HEK293 (cell line): ENCODE measurements at regions not wholly inside any gene's neighbourhood (a gene's known extent, or its start where the extent isn't known, plus 50 kb on each side); places are given as distances from the start of the nearest gene placed in this dataset.

Experiments
- CTCF ChIA-PET: fragments of 350-600 bp; formaldehyde crosslinking; extraction: SDS; loops from one replicate; lab custom pipeline; 2021; ENCODE audit warnings: antibody characterized with exemption; lab: Yijun Ruan, JAX
- POLR2A ChIA-PET: fragments of 300-600 bp; formaldehyde crosslinking; extraction: SDS; loops from one replicate; lab custom pipeline; 2020; ENCODE audit warnings: antibody characterized with exemption, inconsistent platforms; lab: Yijun Ruan, JAX
- H3K27ac ChIP-seq: fragments of 200-500 bp; sonication (Bioruptor generic); 2 replicates; pipeline ENCODE4 v1.5.1; 2014; ENCODE audit warnings: low read depth, low read length, control low read depth, inconsistent platforms; ENCODE audit errors: extremely low read depth
- H3K36me3 ChIP-seq, 2 experiments: fragments of 200-500 bp in 1 of 2; sonication (Bioruptor generic) in 1 of 2; 1 replicate in 1 of 2; 2 replicates in 1 of 2; pipeline ENCODE4 v1.5.1; 2014 to 2017; ENCODE audit warnings: inconsistent platforms in 2 of 2, low read length in 2 of 2; ENCODE audit not compliant: control insufficient read depth in 2 of 2, insufficient read depth in 1 of 2
- H3K4me1 ChIP-seq: fragments of 200-500 bp; sonication (Bioruptor generic); 2 replicates; pipeline ENCODE4 v1.5.1; 2014; ENCODE audit warnings: mild to moderate bottlenecking, low read length, inconsistent platforms; ENCODE audit not compliant: control insufficient read depth, insufficient read depth
- H3K4me3 ChIP-seq: 2 replicates; pipeline ENCODE4 v1.5.1; 2011; ENCODE audit warnings: low read depth, mild to moderate bottlenecking, control low read depth, low read length, moderate library complexity
- H3K9me3 ChIP-seq: fragments of 200-500 bp; sonication (Bioruptor generic); 2 replicates; pipeline ENCODE4 v1.5.1; 2014; ENCODE audit warnings: low read depth, low read length, inconsistent platforms; ENCODE audit not compliant: control insufficient read depth, insufficient read depth
- MEIS1 ChIP-seq: sonication (generic); formaldehyde crosslinking; IDR thresholded peaks from 2 replicates; pipeline ENCODE4 v1.8.1; 2022; ENCODE audit warnings: missing genetic modification reagents, mild to moderate bottlenecking, borderline replicate concordance
- OVOL3 ChIP-seq: fragments of 450-650 bp; formaldehyde crosslinking; IDR thresholded peaks from 2 replicates; pipeline ENCODE4 v1.5.1; 2016; ENCODE audit warnings: missing biosample characterization, missing genetic modification characterization
- SP3 ChIP-seq: fragments of 450-650 bp; formaldehyde crosslinking; IDR thresholded peaks from 2 replicates; pipeline ENCODE4 v1.5.1; 2016; ENCODE audit warnings: missing biosample characterization, missing genetic modification characterization
- YY1 ChIP-seq: fragments of 450-650 bp; formaldehyde crosslinking; IDR thresholded peaks from 2 replicates; pipeline ENCODE4 v1.5.1; 2018; ENCODE audit warnings: missing biosample characterization, missing genetic modification characterization
- ZBTB17 ChIP-seq: fragments of 450-650 bp; formaldehyde crosslinking; IDR thresholded peaks from 2 replicates; pipeline ENCODE4 v1.5.1; 2016; ENCODE audit warnings: missing biosample characterization, missing genetic modification characterization
- ZFP37 ChIP-seq: fragments of 450-650 bp; formaldehyde crosslinking; IDR thresholded peaks from 2 replicates; pipeline ENCODE4 v1.5.1; 2016; ENCODE audit warnings: missing biosample characterization, missing genetic modification characterization
- ZNF366 ChIP-seq: fragments of 450-650 bp; formaldehyde crosslinking; conservative IDR thresholded peaks from 2 replicates; pipeline ENCODE4 v1.5.1; 2016; ENCODE audit warnings: missing biosample characterization, missing genetic modification characterization
- ZNF37A ChIP-seq: fragments of 450-650 bp; IDR thresholded peaks from 2 replicates; pipeline ENCODE4 v1.5.1; 2018; ENCODE audit warnings: missing biosample characterization, missing genetic modification characterization
- ZNF394 ChIP-seq: fragments of 450-650 bp; formaldehyde crosslinking; IDR thresholded peaks from 2 replicates; pipeline ENCODE4 v1.5.1; 2016; ENCODE audit warnings: missing biosample characterization, missing genetic modification characterization, mild to moderate bottlenecking, moderate library complexity, borderline replicate concordance
- ZNF626 ChIP-seq: fragments of 450-650 bp; sonication (Bioruptor Pico); formaldehyde crosslinking; IDR thresholded peaks from 2 replicates; pipeline ENCODE4 v1.5.1; 2018; ENCODE audit warnings: missing biosample characterization, missing genetic modification characterization, inconsistent platforms
- TF ChIP-seq, protein P1 (sequence below): fragments of 450-650 bp; formaldehyde crosslinking; IDR thresholded peaks from 2 replicates; pipeline ENCODE4; 2016; ENCODE audit warnings: missing biosample characterization, missing genetic modification characterization
- TF ChIP-seq, protein P2 (sequence below): fragments of 450-650 bp; formaldehyde crosslinking; IDR thresholded peaks from 2 replicates; pipeline ENCODE4 v1.5.1; 2016; ENCODE audit warnings: missing biosample characterization, missing genetic modification characterization
- TF ChIP-seq, protein P3 (sequence below): fragments of 450-650 bp; formaldehyde crosslinking; IDR thresholded peaks from 2 replicates; pipeline ENCODE4 v1.5.1; 2016; ENCODE audit warnings: missing biosample characterization, missing genetic modification characterization, borderline replicate concordance
- TF ChIP-seq, protein P4 (sequence below): fragments of 450-650 bp; formaldehyde crosslinking; IDR thresholded peaks from 2 replicates; pipeline ENCODE4 v1.5.1; 2016; ENCODE audit warnings: missing biosample characterization, missing genetic modification characterization
- TF ChIP-seq, protein P5 (sequence below): fragments of 450-650 bp; IDR thresholded peaks from 2 replicates; pipeline ENCODE4 v1.5.1; 2018; ENCODE audit warnings: missing biosample characterization, mild to moderate bottlenecking, missing genetic modification characterization

DNA sequence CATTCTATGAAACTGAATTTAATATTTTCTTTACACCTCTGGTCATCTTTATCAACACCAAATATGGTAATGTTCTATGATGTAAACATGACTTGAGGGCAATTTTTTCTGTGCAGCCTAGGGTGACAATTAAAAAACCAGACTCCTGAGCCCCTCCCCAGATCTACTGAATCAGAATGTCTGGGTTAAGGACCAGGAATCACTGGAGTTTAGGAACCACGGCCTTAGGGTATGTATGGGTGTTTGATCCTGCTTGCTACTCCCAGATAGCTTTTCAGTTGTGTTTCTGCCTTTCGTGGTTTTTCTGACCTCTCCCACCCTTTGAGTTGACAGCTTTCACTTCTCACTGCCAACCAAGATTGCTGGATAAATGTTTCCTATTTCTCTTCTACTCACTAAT is 332.2 kb downstream of the DHX15 start:
- no peak overlapping the region for H3K27ac ChIP-seq
- no peak overlapping the region for H3K4me3 ChIP-seq
- CTCF ChIA-PET: no interaction called here
- POLR2A ChIA-PET: no interaction called here
- no peaks in the 10 kb centered on the region for H3K4me1 ChIP-seq
- TF ChIP-seq, protein P1, sequence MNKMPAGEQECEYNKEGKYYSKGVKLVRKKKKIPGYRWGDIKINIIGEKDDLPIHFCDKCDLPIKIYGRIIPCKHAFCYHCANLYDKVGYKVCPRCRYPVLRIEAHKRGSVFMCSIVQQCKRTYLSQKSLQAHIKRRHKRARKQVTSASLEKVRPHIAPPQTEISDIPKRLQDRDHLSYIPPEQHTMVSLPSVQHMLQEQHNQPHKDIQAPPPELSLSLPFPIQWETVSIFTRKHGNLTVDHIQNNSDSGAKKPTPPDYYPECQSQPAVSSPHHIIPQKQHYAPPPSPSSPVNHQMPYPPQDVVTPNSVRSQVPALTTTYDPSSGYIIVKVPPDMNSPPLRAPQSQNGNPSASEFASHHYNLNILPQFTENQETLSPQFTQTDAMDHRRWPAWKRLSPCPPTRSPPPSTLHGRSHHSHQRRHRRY: no peak
- TF ChIP-seq MEIS1 (no peak), ZNF626 (tag by site-specific recombination) (no peak), ZBTB17 (tag by site-specific recombination) (no peak), ZNF394 (tag by site-specific recombination) (no peak), SP3 (tag by site-specific recombination) (no peak), OVOL3 (no peak)
- TF ChIP-seq, protein P2, sequence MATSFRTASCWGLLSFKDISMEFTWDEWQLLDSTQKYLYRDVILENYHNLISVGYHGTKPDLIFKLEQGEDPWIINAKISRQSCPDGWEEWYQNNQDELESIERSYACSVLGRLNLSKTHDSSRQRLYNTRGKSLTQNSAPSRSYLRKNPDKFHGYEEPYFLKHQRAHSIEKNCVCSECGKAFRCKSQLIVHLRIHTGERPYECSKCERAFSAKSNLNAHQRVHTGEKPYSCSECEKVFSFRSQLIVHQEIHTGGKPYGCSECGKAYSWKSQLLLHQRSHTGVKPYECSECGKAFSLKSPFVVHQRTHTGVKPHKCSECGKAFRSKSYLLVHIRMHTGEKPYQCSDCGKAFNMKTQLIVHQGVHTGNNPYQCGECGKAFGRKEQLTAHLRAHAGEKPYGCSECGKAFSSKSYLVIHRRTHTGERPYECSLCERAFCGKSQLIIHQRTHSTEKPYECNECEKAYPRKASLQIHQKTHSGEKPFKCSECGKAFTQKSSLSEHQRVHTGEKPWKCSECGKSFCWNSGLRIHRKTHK: no peak
- H3K9me3 ChIP-seq: no peaks in the 10 kb centered on the region
- no peaks in the 10 kb centered on the region for H3K36me3 ChIP-seq

DNA sequence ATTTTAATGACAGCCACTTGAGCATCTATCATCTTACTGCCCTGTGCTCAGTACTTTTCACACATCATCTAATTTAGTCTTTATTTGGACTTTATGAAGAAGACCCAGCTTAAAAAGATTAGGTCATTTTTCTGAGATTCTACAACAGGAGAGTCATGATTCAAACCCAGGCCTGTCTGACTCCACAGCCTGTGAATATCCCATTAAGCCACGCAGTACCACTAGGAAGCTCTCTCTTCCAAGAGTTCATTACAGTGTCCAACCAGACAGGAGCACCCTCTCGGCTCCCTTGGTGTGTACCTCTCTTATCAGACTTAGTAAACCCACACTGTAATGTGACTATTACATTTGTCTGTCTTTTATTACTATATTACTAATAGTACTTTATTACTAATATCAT is 332.8 kb downstream of the DHX15 start:
- Histone ChIP-seq H3K36me3 (no peaks in the 10 kb centered on the region), H3K27ac (no peak overlapping the region), H3K9me3 (no peaks in the 10 kb centered on the region), H3K4me3 (no peak overlapping the region), H3K4me1 (no peaks in the 10 kb centered on the region)
- ChIA-PET POLR2A (no interaction called here), CTCF (interaction anchor here (0.7 kb wide), 1 partner anchor 188 kb away, joined by 3 read pairs; no protein-coding TSS in a partner anchor)
- TF ChIP-seq YY1 (tag by site-specific recombination): no peak
- TF ChIP-seq, protein P3, sequence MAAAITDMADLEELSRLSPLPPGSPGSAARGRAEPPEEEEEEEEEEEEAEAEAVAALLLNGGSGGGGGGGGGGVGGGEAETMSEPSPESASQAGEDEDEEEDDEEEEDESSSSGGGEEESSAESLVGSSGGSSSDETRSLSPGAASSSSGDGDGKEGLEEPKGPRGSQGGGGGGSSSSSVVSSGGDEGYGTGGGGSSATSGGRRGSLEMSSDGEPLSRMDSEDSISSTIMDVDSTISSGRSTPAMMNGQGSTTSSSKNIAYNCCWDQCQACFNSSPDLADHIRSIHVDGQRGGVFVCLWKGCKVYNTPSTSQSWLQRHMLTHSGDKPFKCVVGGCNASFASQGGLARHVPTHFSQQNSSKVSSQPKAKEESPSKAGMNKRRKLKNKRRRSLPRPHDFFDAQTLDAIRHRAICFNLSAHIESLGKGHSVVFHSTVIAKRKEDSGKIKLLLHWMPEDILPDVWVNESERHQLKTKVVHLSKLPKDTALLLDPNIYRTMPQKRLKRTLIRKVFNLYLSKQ (tag by site-specific recombination): no peak
- TF ChIP-seq ZNF366 (tag by site-specific recombination): no peak

DNA sequence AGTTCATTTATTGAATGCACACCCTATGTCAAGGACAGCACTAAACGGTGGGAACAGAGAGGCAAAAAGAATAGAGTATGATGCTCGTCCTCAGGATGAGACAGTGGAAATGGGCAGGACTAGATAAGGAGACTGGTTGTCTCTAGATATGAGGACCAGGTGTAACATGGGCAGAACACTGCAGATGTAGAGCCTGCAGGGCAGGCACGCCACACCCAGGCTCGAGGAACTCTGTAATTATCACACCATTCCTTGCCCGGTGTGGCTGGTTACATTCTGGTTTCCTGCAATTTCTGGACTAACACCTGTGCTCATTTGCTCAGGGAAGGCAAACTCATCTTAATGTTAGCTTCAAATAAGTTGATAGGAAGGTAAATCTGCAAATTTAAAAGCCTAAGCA is 334.4 kb downstream of the DHX15 start:
- Histone ChIP-seq H3K4me3 (no peak overlapping the region), H3K27ac (no peak overlapping the region), H3K36me3 (no peaks in the 10 kb centered on the region), H3K9me3 (no peaks in the 10 kb centered on the region), H3K4me1 (no peaks in the 10 kb centered on the region)
- ChIA-PET POLR2A (no interaction called here), CTCF (no interaction called here)
- TF ChIP-seq, protein P4, sequence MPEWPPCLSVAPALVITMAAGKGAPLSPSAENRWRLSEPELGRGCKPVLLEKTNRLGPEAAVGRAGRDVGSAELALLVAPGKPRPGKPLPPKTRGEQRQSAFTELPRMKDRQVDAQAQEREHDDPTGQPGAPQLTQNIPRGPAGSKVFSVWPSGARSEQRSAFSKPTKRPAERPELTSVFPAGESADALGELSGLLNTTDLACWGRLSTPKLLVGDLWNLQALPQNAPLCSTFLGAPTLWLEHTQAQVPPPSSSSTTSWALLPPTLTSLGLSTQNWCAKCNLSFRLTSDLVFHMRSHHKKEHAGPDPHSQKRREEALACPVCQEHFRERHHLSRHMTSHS (tag by site-specific recombination): no peak
- no peak for TF ChIP-seq ZFP37 (tag by site-specific recombination)
- TF ChIP-seq, protein P5, sequence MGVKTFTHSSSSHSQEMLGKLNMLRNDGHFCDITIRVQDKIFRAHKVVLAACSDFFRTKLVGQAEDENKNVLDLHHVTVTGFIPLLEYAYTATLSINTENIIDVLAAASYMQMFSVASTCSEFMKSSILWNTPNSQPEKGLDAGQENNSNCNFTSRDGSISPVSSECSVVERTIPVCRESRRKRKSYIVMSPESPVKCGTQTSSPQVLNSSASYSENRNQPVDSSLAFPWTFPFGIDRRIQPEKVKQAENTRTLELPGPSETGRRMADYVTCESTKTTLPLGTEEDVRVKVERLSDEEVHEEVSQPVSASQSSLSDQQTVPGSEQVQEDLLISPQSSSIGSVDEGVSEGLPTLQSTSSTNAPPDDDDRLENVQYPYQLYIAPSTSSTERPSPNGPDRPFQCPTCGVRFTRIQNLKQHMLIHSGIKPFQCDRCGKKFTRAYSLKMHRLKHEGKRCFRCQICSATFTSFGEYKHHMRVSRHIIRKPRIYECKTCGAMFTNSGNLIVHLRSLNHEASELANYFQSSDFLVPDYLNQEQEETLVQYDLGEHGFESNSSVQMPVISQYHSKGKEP (tag by site-specific recombination): no peak
- TF ChIP-seq ZNF37A: no peak
